ENCODE measurements at regions not wholly inside any gene's neighbourhood (a gene's known extent, or its start where the extent isn't known, plus 50 kb on each side); places are given as distances from the start of the nearest gene placed in this dataset.
"Not testable (repeated sequence)": the region's sequence is repeated elsewhere in the genome, so short reads cannot be mapped to it uniquely, and the experiment has no call there.

GRCh38 chr1:121582898-121583297, 398.1 kb downstream of the SRGAP2C start:
- not testable (repeated sequence) for DNase-seq

GRCh38 chr1:121586369-121587229, 401.8 kb downstream of the SRGAP2C start:
- DNase-seq: no peak

- DNase-seq: no peak
Observed at GRCh38 chr1:121587230-121587569, 402.4 kb downstream of the SRGAP2C start.

- DNase-seq: no peak
Observed at GRCh38 chr1:121587777-121588176, 403.0 kb downstream of the SRGAP2C start.

GRCh38 chr1:121594096-121594495, 409.3 kb downstream of the SRGAP2C start:
- no peak for DNase-seq

- no peak for DNase-seq
Observed at GRCh38 chr1:121595089-121595488, 410.3 kb downstream of the SRGAP2C start.

- DNase-seq: not testable (repeated sequence)
Observed at GRCh38 chr1:121604843-121605444, 420.2 kb downstream of the SRGAP2C start.

GRCh38 chr1:121607499-121607898, 422.7 kb downstream of the SRGAP2C start:
- DNase-seq: not testable (repeated sequence)
